GM12872 (cell line): ENCODE measurements at regions not wholly inside any gene's neighbourhood (a gene's known extent, or its start where the extent isn't known, plus 50 kb on each side); places are given as distances from the start of the nearest gene placed in this dataset.

Source experiments
- CTCF ChIP-seq: IDR thresholded peaks from 3 replicates; pipeline ENCODE4 v1.5.1; 2011; ENCODE audit warnings: low read depth, mild to moderate bottlenecking, low read length, moderate library complexity; ENCODE audit not compliant: insufficient read depth

- TF ChIP-seq CTCF, result no peak
These were observed 69.0 kb upstream of the C1QTNF9B start for GRCh38 chr13:23966221-23966690.

- TF ChIP-seq CTCF, result no peak
These were observed 69.7 kb upstream of the C1QTNF9B start for GRCh38 chr13:23966691-23967615.

GRCh38 chr13:23969647-23970046, 72.3 kb upstream of the C1QTNF9B start:
- no peak for TF ChIP-seq CTCF

- TF ChIP-seq CTCF, result no peak
These were observed 82.3 kb upstream of the C1QTNF9B start for GRCh38 chr13:23979361-23980159.

GRCh38 chr13:23980160-23980551, 82.9 kb upstream of the C1QTNF9B start:
- no peak for TF ChIP-seq CTCF

GRCh38 chr13:23983671-23984070, 86.4 kb upstream of the C1QTNF9B start:
- TF ChIP-seq CTCF, result no peak

- no peak for TF ChIP-seq CTCF
These were observed 87.2 kb upstream of the C1QTNF9B start for GRCh38 chr13:23984546-23984945.
